ENCODE measurements at regions not wholly inside any gene's neighbourhood (a gene's known extent, or its start where the extent isn't known, plus 50 kb on each side); places are given as distances from the start of the nearest gene placed in this dataset.
"Not testable (repeated sequence)": the region's sequence is repeated elsewhere in the genome, so short reads cannot be mapped to it uniquely, and the experiment has no call there.

DNA sequence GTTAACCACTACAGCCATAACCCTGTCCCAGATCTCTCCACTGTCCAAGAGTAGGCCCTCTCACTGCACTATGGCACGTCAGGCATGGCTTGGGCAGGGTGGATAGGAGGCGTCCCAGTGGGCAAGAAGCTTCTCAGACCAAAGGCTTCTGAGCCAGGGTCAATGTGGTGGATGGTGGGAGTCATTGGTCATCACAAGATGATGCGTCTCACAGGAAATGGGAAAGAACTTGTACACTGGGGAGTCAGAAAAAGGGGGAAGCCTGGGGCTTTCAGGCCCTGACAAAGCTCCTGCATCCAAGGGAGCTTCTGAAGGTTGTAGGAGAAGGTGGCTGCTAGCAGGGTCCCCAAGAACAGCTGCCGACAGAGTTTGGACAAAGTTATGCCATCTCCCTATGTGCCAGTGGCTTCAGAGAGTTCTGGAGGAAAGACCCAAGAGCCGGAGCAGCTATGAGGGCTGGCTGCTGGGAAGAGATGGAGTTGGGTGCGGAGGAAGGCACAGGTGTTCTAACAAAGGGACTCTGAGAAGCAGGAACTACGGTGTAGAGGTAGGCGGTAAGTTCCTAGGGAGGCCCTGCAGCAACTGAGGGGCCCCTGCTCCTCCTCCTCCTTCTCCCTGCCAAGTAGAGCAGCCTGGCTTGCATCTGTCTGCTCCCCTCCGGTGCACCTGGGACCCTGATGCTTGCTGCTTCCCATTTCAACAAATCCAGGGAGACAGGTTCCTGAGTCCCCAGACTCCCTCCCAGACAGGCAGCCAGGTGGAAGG is 81.1 kb downstream of the ARL6IP4 start:
- DNase-seq (ENCODE audit: low read depth in 2 of 2), result no peak

DNA sequence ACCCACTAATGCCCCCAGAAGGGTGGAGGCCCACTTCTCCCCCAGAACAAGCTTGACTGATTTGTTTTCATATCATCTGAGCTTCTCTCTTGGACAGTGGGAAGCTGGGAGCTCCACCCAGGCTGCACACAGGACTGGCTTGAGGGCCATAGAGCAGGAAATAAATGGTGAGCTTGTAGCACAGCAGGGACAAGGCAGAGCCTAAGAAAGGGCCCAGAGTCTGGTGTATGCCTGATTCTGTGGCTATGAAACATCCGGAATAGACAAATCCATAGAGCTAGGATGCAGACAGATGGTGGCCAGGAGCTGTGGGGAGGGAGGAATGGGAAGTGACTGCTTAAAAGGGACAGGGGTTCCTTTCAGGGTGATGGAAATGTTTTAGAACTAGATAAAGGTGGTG is 79.0 kb downstream of the ARL6IP4 start:
- no peak for DNase-seq (ENCODE audit: low read depth in 2 of 2)

DNA sequence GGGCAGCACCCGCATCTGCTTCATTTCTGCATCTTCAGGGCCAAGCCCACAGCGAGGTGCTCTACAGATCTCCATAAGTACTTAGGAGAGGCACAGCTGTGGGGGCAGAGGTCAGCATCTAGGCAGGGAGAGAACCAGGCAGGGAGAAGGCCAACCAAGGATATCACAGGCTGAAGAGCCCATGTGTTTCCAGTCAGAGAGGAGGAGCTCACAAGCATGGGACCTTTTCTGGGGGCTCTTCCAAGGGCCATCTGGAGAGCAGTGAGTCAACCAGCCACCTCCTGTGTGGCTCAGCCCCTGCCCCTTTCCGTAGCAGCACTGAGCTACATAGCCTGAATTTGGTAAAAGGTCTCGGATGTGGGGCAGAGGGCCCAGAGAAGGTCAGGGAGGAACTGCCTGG is 78.5 kb downstream of the ARL6IP4 start:
- no peak for DNase-seq (ENCODE audit: low read depth in 2 of 2)

DNA sequence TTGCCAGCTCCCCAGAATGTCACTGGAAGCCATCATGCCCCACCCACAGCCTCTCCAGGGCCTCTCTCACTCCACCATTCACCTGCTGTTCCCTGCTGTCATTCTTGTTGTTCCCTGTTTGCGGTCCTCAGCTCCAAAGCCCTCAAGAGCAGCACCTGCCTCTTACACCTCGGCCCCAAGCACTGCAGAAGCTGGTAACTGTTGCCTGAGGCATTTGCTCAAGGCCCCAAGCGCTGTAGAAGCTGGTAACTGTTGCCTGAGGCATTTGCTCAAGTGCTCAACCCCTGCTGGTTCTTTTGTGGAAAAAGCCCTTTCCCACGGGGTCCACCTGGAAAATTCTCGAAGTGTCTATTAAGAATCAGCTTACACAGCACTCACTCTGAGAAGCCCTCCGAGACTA is 78.0 kb downstream of the ARL6IP4 start:
- no peak for DNase-seq (ENCODE audit: low read depth in 2 of 2)

DNA sequence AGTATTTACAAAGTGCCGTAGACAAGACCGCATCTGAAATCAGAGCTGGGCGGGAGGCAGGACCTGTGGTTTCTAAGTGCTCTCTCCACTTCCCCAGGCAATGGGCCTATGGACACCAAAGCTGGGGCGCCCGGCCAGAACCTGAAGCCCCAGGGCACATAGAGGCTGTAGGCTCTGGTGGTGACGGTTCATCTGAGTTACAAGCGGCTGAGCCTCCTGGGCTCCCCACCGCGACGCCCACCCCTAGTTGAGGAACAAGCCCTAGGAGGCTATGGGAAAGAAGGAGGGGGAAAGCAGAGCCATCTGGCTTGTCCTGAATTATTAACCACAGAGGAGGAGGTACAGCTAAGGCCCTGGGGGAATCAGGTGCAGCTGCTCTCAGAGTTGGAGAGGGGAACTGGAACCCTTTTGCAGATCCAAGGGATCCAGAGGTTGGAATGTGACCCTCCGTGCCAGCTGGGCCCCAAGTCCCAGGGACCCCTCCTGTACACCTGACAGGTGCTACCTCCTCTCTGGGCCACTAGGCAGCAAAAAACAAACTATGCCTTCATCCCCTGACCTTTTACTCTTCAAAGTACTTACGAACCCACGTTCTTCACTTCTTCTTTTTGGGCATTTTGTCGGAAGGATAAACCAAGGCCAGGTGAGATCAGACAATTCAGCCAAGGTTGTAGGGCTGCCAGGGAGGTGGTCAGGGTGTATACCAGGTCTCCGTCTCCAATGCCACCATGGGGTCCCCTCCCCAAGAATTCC is 77.2 kb downstream of the ARL6IP4 start:
- no peak for DNase-seq (ENCODE audit: low read depth in 2 of 2)

DNA sequence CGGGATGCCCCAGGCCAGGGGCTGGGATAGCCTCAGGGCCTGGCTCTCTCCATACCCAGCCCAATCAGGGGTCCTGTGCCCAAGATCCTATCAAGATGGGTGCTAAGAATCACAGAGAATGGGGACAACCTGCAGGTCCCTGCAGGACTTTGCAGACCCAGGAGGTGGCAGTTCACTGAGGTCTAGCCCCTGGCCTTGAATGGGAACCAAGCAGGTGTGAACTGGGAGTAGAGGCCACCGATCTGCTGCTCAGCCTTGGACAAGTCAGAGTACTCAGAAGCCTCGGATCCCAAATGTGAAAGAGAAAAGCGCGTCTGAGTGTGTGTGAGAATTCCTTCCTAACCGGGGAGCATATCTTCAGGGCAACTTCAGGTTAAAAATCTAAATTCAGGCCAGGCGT is 76.2 kb downstream of the ARL6IP4 start:
- no peak for DNase-seq (ENCODE audit: low read depth in 2 of 2)

DNA sequence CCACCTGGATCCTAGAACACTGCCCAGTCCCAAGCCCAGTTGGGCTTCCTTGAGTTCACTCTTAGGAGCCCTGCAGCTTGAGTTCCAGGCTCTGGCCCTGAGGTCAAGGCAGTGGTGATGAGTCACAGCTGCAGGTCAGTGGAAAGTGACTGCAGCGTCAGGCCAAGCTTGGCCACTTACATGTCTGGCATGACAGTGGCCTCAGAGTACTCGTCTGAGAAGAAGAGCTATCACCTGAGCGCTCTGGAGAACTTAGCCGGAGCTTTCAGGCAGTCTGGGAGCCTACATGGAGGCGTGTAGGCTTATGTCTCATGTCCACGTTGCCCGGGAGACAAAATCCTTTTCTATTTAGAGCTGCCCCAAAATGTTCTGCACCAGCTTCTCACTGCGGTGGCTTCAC is 75.6 kb downstream of the ARL6IP4 start:
- no peak for DNase-seq (ENCODE audit: low read depth in 2 of 2)

DNA sequence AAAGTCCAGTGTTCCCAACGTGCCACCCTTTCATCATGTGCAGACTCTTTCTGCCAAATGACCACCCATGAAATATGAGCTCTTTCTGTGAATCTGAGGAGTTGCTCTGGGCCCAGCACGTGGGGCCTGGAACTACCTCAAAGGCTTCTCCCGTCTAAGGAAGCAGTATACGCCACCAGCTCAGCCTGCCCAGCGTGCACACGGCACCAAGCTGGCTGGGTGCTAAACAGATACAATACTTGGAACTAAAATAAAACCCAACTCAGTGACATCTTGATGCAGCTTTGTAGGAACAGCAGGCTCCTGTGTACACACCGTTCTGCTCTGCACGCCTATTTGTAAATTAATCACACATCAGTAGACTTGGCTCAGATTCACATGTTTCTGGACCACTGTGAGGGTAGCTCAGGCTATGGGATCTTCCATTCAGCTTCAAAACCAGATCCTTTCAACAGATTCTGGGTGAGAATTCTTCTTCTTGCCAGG is 74.8 kb downstream of the ARL6IP4 start:
- no peak for DNase-seq (ENCODE audit: low read depth in 2 of 2)

DNA sequence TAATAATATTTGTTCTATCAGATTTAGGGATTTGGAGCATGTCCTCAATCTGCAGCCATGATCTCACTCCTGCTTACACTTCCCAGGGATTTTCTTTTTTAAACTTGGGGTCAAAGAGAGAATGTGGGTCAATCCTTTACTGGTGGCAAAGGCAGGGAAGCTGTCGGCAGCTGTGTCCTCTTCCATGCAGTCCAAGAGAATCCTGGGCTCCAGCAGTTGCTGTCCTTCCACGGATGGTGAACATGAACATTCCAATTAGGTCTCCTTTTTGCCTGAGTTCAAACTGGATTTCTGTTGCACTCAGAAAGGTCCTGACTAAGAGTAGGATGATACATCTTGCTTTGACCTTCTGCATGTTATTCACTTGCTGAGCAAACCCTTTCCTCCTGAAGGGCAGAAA is 73.9 kb downstream of the ARL6IP4 start:
- no peak for DNase-seq (ENCODE audit: low read depth in 2 of 2)

DNA sequence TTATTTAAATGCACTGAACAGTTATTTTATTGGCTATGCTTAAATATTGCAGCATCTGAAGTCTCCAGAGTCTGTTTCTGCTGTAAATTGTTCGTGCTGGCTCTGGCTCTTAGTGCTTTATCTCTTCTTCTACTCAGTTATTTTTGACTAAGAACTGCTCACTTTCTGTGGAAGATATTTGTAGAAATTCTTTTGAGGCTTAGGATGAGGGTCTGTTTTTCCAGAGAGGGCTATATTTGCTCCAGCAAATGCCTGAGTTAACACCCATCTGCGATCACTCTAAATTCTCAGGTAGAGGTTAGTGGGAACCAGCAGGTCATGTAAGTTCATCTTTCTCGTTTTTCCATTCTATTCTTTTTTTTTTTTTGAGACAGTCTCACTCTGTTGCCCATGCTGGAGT is 71.1 kb downstream of the ARL6IP4 start:
- DNase-seq (ENCODE audit: low read depth in 2 of 2), result no peak

DNA sequence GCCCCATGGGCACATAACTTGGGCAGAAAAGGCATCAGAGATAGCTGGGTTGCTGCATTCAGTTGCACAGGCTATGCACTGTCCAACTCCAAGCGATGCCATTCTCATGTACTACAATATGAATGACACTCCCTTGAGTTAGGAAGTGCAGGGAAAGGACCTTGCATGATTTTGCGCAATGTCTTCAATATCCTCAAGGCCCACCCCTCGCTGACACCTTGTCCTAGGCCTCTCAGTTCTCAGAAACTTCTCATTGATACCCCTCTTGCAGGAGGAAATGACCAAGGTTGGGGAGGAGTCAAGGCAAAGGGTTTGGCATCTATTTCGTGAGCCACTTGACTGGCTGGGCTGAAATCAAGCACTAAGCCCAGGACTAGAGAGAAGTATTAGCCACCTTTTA is 70.4 kb downstream of the ARL6IP4 start:
- DNase-seq (ENCODE audit: low read depth in 2 of 2), result no peak

DNA sequence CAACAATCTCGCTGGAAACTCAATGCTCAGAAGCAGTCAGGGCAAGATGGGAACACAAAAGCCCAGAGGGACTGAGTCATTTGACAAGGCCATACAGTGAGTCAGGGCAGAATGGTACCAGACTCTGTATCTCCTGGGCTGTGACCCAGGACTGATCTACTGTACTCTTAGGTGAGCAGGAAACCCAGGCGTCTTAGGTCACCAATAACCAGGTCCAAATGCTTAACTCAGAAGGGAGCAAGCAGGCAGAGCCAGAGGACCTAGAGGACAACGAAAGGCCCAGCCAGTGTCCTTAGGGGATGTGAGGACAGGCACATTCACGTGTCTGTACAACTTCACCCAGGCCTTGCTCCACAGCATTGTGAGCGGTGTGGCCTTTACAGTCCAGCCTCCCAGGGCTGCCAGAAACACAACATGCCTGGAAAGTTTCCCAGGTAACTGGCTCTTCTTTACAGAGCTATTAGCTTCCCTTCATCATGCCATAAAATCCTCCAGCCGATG is 69.9 kb downstream of the ARL6IP4 start:
- no peak for DNase-seq (ENCODE audit: low read depth in 2 of 2)

DNA sequence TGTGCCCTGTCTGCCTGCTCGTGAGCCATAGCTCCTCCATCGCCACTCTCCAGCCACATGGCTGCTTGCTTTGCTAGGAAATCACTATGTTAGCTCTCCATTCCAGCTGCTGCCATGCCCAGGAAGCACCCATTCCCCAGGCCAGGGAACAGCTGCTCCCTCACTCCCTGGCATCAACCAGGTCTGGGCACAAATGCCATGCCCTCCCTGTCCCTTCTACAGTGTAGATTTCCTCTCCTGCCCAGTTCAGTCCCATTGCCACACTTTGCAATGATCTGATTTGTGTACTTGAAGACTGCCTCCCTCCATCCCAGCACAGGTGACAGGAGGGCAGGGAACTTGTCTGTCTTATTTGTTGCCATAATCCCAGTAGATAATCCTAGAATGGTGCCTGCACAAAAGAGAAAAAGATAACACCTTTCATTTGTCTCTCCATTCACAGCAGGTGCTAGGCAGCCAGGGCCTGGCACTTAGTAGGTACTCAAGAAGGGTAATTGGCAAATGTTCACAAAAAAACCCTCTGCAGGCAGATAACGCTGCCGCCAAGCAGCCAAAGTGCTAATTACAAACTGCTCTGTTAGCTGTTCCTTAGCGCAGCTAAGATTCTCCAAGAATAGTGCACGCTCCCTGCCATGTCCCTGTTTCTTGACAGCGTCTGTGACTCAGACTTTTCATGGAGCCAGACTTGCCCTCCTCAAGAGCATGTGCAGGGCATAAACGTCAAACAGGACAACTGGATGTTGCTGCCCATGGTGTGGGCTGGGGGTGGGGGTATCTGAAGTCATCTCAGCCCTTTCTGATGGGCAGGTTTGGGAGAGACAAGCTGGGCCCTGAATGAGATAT is 69.1 kb downstream of the ARL6IP4 start:
- no peak for DNase-seq (ENCODE audit: low read depth in 2 of 2)

DNA sequence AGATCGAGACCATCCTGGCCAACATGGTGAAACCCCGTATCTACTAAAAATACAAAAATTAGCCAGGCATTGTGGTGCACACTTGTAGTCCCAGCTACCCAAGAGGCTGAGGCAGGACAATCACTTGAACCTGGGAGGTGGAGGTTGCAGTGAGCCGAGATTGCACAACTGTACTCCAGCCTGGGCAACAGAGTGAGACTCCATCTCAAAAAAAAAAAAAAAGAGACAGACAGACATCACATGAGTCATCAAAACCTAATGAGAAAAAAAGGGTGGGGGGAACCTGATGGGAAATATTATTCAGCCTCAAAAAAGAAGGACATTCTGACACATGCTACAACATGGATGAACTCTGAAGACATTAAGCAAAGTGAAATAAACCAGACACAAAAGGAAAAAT is 67.4 kb downstream of the ARL6IP4 start:
- not testable (repeated sequence) for DNase-seq (ENCODE audit: low read depth in 2 of 2)

DNA sequence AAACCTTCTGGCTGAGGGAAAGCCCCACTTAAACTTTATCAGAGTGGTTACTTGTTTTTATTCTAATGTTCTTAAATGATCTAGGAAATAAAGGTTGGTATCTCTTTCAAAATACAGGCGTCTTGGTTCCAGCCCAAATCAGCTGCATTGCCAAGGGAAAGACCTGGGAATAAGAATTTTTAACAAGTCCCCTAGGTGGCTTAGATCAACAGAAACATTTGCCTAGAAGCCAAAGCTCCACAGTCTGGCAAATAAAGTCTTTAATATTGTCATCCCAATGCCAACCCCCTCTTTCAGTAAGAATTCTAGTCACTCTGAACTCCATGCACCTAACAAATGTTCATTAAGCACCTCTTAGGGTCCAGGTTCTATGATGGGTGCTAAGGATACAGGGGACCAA is 66.8 kb downstream of the ARL6IP4 start:
- DNase-seq (ENCODE audit: low read depth in 2 of 2), result no peak

DNA sequence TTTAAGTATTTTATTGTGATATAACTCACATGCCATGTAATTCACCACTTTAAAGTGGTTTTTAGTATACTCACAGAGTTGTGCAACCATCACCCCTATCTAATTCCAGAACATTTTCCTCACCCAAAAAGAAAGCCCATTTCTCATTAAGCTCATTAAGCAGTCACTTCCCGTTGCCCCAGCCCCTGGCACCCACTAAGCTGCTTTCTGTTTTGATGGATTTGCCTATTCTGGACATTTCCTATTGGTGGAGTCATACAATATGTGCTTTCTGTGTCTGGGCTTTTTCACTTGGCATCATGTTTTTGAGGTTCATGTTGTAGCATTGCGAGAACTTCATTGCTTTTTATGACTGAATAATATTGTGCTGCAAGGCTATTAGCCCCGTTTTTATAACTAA is 66.0 kb downstream of the ARL6IP4 start:
- no peak for DNase-seq (ENCODE audit: low read depth in 2 of 2)

DNA sequence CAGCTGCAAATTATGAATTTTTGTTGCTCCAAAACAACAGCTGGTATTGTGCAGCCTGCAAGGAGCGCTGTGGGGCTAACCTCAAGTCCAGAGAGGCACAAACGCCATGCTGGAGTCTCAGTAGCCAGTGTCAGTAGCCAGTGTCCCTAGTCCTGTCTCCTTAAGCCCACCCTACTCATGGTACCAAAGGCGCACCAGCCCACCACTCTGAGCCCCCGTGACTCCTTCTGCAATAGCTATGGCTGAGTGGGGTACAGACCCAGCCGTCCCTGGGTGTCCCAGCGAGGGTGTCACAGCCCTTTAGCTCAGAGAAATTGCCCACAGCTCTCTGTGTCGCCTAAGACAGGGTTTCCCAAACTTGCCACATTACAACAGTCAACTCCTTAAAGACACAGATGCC is 65.2 kb downstream of the ARL6IP4 start:
- DNase-seq (ENCODE audit: low read depth in 2 of 2), result no peak

DNA sequence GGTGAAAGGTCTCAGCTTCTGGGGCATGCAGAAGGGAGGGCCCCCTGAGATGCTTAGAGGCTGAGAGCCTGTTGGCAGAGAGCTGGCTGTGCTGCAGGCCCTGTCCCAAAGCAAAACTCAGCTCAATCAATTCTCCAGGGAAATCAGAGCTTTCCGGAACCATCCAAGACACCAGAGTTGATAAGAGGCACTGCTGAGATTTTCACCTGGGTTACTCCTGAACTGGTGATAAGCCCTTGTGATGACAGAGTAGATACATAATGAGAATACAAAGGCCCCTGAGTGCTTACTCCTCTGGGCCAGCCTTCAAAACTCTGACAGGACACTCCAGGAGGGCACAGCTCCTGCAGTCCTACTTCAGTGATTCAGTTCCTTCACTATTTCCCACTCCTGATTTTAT is 63.9 kb downstream of the ARL6IP4 start:
- no peak for DNase-seq (ENCODE audit: low read depth in 2 of 2)

DNA sequence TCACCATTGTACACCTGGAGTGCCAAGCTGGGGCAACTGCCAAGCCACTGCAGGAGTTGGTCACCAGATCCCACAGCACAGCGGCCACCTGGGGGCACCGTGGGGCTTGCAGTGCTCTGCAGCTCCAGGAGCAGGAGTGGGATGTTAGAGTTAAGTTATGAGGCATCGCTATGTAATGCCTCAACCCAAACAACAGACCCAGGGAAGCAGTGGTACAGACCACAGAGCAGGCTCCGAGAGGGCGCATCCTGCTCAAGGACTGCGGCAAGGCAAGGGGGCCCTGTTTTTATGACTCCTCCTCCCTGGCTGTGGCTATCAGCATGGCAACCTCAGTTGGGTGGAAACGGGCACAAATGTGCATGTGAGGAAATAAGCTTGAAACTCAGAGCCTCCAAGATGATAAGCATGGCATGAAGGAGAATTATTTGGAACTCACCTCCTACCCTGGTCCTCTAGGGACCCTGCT is 63.1 kb downstream of the ARL6IP4 start:
- peak; percentile 53 to 60 for DNase-seq (ENCODE audit: low read depth in 2 of 2)

DNA sequence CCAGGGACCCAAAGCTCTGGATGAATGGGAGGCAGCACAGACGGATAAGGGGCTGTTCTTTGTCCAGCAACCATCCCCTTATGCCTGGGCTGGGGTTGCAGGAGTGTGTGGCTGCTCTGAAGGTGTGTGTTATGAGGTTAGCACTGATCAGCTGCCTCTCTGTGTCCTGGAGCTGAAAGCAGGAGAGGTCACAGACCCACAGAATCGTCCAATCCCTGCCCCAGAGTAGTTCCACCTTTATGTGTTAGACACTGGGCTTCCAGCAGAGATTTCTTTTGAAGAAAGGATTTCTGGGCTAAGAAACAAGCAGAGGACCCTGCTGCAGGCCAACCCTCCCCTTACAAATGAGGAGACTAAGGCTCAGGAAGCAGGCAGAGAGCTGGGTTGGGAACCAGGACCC is 62.4 kb downstream of the ARL6IP4 start:
- DNase-seq (ENCODE audit: low read depth in 2 of 2), result no peak

DNA sequence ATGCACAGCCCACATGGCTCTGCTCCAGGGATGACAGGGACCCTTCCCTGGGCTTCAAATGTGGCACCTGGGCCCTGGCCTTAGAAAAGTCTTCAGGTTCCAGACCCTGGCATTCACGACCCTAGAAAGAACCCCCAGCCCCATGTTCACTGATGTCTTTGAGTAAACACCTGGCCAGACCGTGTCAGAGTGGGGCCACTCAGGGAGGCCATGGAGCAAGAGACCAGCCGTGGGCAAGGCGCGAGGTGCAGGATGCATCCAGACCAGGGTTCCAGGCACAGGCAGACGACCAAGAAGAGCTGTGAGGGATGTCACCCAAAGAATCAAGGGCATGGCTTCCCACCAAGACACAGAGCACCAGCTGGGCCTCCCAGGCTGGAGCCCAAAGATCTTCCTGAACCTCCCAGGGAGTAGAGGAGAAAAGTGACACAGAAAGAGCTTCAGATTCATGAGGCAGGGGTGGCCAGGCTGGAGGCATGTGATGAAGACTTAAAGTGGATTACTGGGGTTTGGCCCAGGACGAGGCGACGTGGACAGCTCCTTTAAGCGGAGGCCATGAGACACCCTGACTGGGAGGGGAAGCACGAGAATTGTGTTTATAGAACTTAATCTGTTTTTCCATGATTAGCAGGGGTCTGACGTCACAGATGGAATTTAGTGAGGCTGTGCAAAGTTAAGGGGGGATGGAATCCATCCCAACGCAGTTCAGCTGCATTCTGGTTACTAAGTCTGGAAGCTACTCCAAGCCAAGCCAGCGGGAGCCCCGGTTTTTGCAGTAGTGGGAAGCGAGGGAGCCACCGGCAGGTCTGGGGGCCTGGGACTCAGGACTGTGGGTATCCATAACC is 61.6 kb downstream of the ARL6IP4 start:
- no peak for DNase-seq (ENCODE audit: low read depth in 2 of 2)
